Thyroid gland (tissue), 4 donors: ENCODE measurements at regions not wholly inside any gene's neighbourhood (a gene's known extent, or its start where the extent isn't known, plus 50 kb on each side); places are given as distances from the start of the nearest gene placed in this dataset.

Source experiments
- DNase-seq, 2 donors: peaks; one replicate each; pipeline ENCODE4 v3.0.0-alpha.2; 2019
- H3K27ac ChIP-seq, 3 donors: fragments of 200-600 bp; sonication (generic); 1 replicate in 2 of 3; 2 replicates in 1 of 3; pipeline ENCODE4 v1.5.1; 2016 to 2019; ENCODE audit warnings: mild to moderate bottlenecking in 1 of 3, moderate library complexity in 1 of 3
- H3K27me3 ChIP-seq: fragments of 200-600 bp; sonication (generic); one replicate; pipeline ENCODE4 v1.5.1; 2019
- H3K36me3 ChIP-seq, 2 donors: fragments of 200-600 bp; sonication (generic); one replicate each; pipeline ENCODE4 v1.5.1; 2016 to 2019
- H3K4me1 ChIP-seq, 2 donors: fragments of 200-600 bp; sonication (generic); one replicate each; pipeline ENCODE4 v1.5.1; 2017 to 2019
- H3K4me3 ChIP-seq, 3 donors: fragments of 200-600 bp; sonication (generic); replicated peaks in 1 of 3; 1 replicate in 2 of 3; 2 replicates in 1 of 3; pipeline ENCODE4 v1.5.1; 2016; ENCODE audit warnings: mild to moderate bottlenecking in 1 of 3
- H3K9me3 ChIP-seq: fragments of 200-600 bp; sonication (generic); one replicate; pipeline ENCODE4 v1.5.1; 2017
- POLR2A ChIP-seq, 2 donors: fragments of 450-650 bp; IDR thresholded peaks; one replicate each; pipeline ENCODE4 v1.6.1; 2017; ENCODE audit warnings: antibody characterized with exemption in 2 of 2, mild to moderate bottlenecking in 2 of 2, moderate library complexity in 1 of 2
- WGBS, 2 donors: methylation state at CpG; one replicate each; pipeline ENCODE4 v1.1.5; 2017; 5-methylcytosine and 5-hydroxymethylcytosine counted together
- intact Hi-C: fragments of 100-400 bp; cut with DNase I; formaldehyde crosslinking; loops from one replicate; pipeline ENCODE4 v1.15.1; 2023
- microRNA counts, 2 donors: library from miRNA; unstranded; fragments of <30 nt; microRNA quantifications; one replicate each; lab custom pipeline; 2016 to 2017
- TF ChIP-seq, protein P1 (sequence below), 6 experiments: fragments of 200-600 bp in 3 of 6; fragments of 450-650 bp in 3 of 6; sonication (generic) in 3 of 6; IDR thresholded peaks; one replicate each; pipeline ENCODE4 v1.5.1; 2016 to 2019; ENCODE audit warnings: antibody characterized with exemption in 6 of 6, mild to moderate bottlenecking in 2 of 6, inconsistent platforms in 1 of 6, moderate library complexity in 1 of 6

DNA sequence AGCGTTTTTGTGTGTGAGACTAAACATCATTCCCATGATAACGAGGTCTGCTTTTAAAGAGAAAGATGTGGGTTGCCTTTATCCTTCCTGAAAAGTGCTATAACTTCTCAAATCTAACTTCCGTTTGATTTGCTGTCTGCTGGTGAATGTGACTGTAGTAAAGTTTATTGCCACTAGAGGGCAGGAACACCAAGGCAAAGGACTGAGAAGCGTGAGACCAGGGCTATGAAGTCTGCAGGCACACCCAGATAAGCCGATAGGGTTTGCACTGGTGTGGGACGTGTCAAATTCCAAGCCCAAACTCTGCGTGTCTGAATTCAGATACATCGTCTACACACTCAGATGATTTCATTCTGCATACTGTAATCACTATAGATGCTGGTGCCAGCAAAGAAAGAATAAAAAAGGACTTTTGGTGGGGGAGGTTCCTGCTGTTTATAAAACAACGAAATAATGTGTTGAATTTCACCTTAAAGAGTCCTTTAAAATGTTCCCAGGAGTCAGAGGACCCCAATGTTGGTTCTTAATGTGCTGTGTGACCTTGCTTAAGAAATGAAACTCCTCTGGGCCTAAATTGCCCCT, 87.2 kb downstream of the PTTG1 start:
- Histone ChIP-seq H3K27me3 (no peaks in the 10 kb centered on the region), H3K4me1 (peaks cover 6 to 14% of the 10 kb centered on the region in 2 donors), H3K27ac (no peak overlapping the region), H3K36me3 (no peaks in the 10 kb centered on the region), H3K4me3 (no peak overlapping the region), H3K9me3 (no peaks in the 10 kb centered on the region)
- intact Hi-C loops: loop anchor here (5.0 kb wide), 1 partner anchor 278 kb away; no protein-coding TSS in a partner anchor
- 12 to 15% methylated on average over 9 of the region's 9 CpGs for WGBS, 2 donors
- DNase-seq: peak; percentile 54 to 57
- TF ChIP-seq, protein P1, sequence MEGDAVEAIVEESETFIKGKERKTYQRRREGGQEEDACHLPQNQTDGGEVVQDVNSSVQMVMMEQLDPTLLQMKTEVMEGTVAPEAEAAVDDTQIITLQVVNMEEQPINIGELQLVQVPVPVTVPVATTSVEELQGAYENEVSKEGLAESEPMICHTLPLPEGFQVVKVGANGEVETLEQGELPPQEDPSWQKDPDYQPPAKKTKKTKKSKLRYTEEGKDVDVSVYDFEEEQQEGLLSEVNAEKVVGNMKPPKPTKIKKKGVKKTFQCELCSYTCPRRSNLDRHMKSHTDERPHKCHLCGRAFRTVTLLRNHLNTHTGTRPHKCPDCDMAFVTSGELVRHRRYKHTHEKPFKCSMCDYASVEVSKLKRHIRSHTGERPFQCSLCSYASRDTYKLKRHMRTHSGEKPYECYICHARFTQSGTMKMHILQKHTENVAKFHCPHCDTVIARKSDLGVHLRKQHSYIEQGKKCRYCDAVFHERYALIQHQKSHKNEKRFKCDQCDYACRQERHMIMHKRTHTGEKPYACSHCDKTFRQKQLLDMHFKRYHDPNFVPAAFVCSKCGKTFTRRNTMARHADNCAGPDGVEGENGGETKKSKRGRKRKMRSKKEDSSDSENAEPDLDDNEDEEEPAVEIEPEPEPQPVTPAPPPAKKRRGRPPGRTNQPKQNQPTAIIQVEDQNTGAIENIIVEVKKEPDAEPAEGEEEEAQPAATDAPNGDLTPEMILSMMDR (IDR thresholded peaks at IDR 0.05): peak; percentile 75 to 96 (median 89)
- no peak for TF ChIP-seq POLR2A (IDR thresholded peaks at IDR 0.05)

DNA sequence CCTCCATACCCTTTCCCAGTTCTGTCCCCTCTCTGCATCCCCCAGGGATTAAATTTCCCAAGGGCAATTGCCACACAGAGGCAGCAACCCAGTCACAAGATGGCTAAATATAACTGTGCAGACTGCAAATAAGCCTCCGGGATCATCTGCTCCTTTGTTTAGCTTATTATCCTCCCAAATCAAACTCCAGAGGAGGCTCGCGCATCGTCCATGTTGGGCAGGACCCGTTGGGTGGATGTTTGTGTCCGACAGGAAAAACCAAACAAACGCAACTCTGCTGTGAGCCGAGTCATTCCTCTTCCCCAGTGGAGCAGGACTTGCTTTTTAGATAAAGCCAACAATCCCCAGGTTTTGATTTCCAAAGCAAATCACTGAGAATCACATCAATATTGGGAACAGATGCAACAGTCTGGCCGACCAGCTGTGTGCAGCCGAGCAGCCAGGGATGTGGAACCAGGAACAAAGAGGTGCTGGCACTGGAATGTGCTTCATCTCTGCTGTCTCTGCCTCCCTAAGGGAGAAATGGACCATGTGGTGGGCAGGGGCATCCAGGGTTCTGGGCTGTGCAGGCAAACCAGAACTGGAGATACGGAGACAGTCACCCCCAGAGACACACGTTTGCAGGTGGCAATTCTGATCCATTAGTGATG, 89.8 kb downstream of the PTTG1 start:
- no peaks in the 10 kb centered on the region for H3K9me3 ChIP-seq
- WGBS, 2 donors: 57 to 60% methylated on average over 12 of the region's 12 CpGs
- DNase-seq: peak in 1 of 2 donors; percentile 32
- H3K36me3 ChIP-seq: no peaks in the 10 kb centered on the region
- peaks cover 11 to 19% of the 10 kb centered on the region in 2 donors for H3K4me1 ChIP-seq
- no peak for TF ChIP-seq POLR2A (IDR thresholded peaks at IDR 0.05)
- TF ChIP-seq, protein P1 (IDR thresholded peaks at IDR 0.05): no peak
- no peaks in the 10 kb centered on the region for H3K27me3 ChIP-seq
- no peak overlapping the region for H3K27ac ChIP-seq
- H3K4me3 ChIP-seq: no peak overlapping the region
- intact Hi-C loops: loop anchor here (10.0 kb wide), 1 partner anchor 77 kb away; no protein-coding TSS in a partner anchor

MicroRNAs in the stretch of these regions (microRNA counts, 767-probe panel; counts per million panel counts)
- 2,771 to 5,124 counts per million in 2 donors for microRNA hsa-miR-146a-5p (lab: Ali Mortazavi, UCI)
